GM23338 (cell line): ENCODE measurements at regions not wholly inside any gene's neighbourhood (a gene's known extent, or its start where the extent isn't known, plus 50 kb on each side); places are given as distances from the start of the nearest gene placed in this dataset.

Experiments
- ATAC-seq: fragments of 200-7000 bp; cut with Tn5 transposase; 3 replicates; pipeline ENCODE4 v1.9.1; 2020
- DNase-seq: peaks from one replicate; pipeline ENCODE4 v3.0.0-alpha.2; 2015; ENCODE audit warnings: low spot score
- H2AFZ ChIP-seq: fragments of 200-600 bp; sonication (generic); 2 replicates; pipeline ENCODE4 v1.8.0; 2016; ENCODE audit warnings: antibody characterized with exemption, mild to moderate bottlenecking, moderate library complexity
- H3F3A ChIP-seq: fragments of 200-600 bp; sonication (generic); replicated peaks from 2 replicates; pipeline ENCODE4 v1.8.0; 2017; ENCODE audit warnings: antibody characterized with exemption, mixed run types, low read depth
- H3K27ac ChIP-seq: fragments of 200-600 bp; sonication (generic); 2 replicates; pipeline ENCODE4 v1.6.1; 2016; ENCODE audit warnings: low read depth
- H3K27me3 ChIP-seq: fragments of 200-600 bp; sonication (generic); 2 replicates; pipeline ENCODE4 v1.8.0; 2016; ENCODE audit warnings: mild to moderate bottlenecking, mixed run types, moderate library complexity; ENCODE audit not compliant: insufficient read depth
- H3K36me3 ChIP-seq: fragments of 200-600 bp; sonication (generic); 2 replicates; pipeline ENCODE4 v1.8.0; 2016; ENCODE audit warnings: mild to moderate bottlenecking; ENCODE audit not compliant: insufficient read depth
- H3K4me1 ChIP-seq: fragments of 200-600 bp; sonication (generic); 2 replicates; pipeline ENCODE4 v1.8.0; 2016; ENCODE audit warnings: mild to moderate bottlenecking, moderate library complexity; ENCODE audit not compliant: insufficient read depth
- H3K4me2 ChIP-seq: fragments of 200-600 bp; sonication (generic); 2 replicates; pipeline ENCODE4 v1.7.1; 2017; ENCODE audit warnings: mixed run types
- H3K4me3 ChIP-seq: fragments of 200-600 bp; sonication (generic); 2 replicates; pipeline ENCODE4 v1.6.1; 2016; ENCODE audit warnings: mixed run types
- H3K79me2 ChIP-seq: fragments of 200-600 bp; sonication (generic); replicated peaks from 2 replicates; pipeline ENCODE4 v1.8.0; 2017; ENCODE audit warnings: mild to moderate bottlenecking; ENCODE audit not compliant: insufficient read depth
- H3K9me2 ChIP-seq: fragments of 200-600 bp; sonication (generic); 2 replicates; pipeline ENCODE4 v1.8.0; 2017; ENCODE audit not compliant: insufficient read depth
- H4K20me1 ChIP-seq: fragments of 200-600 bp; sonication (generic); replicated peaks from 2 replicates; pipeline ENCODE4 v1.8.0; 2017; ENCODE audit warnings: mild to moderate bottlenecking; ENCODE audit not compliant: insufficient read depth
- H3K27ac Mint-ChIP-seq: 2 replicates; pipeline ENCODE4 v1.8.0; 2020; ENCODE audit warnings: inconsistent platforms, mild to moderate bottlenecking, moderate library complexity, mixed read lengths
- H3K27me3 Mint-ChIP-seq: 3 replicates; pipeline ENCODE4 v1.8.0; 2022; ENCODE audit warnings: low read depth, mild to moderate bottlenecking, moderate library complexity, mixed read lengths, inconsistent platforms; ENCODE audit not compliant: insufficient read depth, poor library complexity
- H3K36me3 Mint-ChIP-seq: 3 replicates; pipeline ENCODE4 v1.8.0; 2021; ENCODE audit warnings: low read depth, mild to moderate bottlenecking, inconsistent platforms, moderate library complexity, mixed read lengths
- H3K4me1 Mint-ChIP-seq: 3 replicates; pipeline ENCODE4 v1.8.0; 2020; ENCODE audit warnings: mild to moderate bottlenecking, inconsistent platforms, mixed read lengths
- H3K4me3 Mint-ChIP-seq: 3 replicates; pipeline ENCODE4 v1.8.0; 2021; ENCODE audit warnings: moderate library complexity, mild to moderate bottlenecking, inconsistent platforms, mixed read lengths
- H3K9me3 Mint-ChIP-seq: 3 replicates; pipeline ENCODE4 v1.8.0; 2020; ENCODE audit warnings: moderate library complexity, mild to moderate bottlenecking, inconsistent platforms, mixed read lengths
- CTCF ChIP-seq, 2 experiments: fragments of 200-600 bp in 1 of 2; sonication (generic) in 1 of 2; conservative IDR thresholded peaks; 2 replicates each; pipeline versions ENCODE4 v1.5.1 to v1.6.1; 2016 to 2017; ENCODE audit warnings: antibody characterized with exemption in 2 of 2, low read depth in 2 of 2, mild to moderate bottlenecking in 2 of 2, moderate library complexity in 1 of 2
- EZH2 ChIP-seq: fragments of 200-600 bp; sonication (generic); IDR thresholded peaks from one replicate; pipeline ENCODE4 v1.8.0; 2017; ENCODE audit warnings: antibody characterized with exemption, mild to moderate bottlenecking, low read depth; ENCODE audit not compliant: unreplicated experiment
- EZH2phosphoT487 ChIP-seq: fragments of 200-600 bp; sonication (generic); IDR thresholded peaks from one replicate; pipeline ENCODE4 v1.8.1; 2018; ENCODE audit warnings: antibody characterized with exemption; ENCODE audit not compliant: unreplicated experiment
- JUNB ChIP-seq: IDR thresholded peaks from one replicate; pipeline ENCODE4 v1.6.1; 2016; ENCODE audit warnings: antibody characterized with exemption; ENCODE audit not compliant: unreplicated experiment
- STAT1 ChIP-seq: IDR thresholded peaks from one replicate; pipeline ENCODE4 v1.6.1; 2016; ENCODE audit warnings: antibody characterized with exemption; ENCODE audit not compliant: unreplicated experiment
- ZNF114 ChIP-seq: fragments of 250-450 bp; sonication (Bioruptor Pico); IDR thresholded peaks from 2 replicates; pipeline ENCODE4 v1.5.0; 2020; ENCODE audit warnings: mild to moderate bottlenecking, moderate library complexity
- ZNF462 ChIP-seq: fragments of 250-450 bp; sonication (Bioruptor Pico); IDR thresholded peaks from 2 replicates; pipeline ENCODE4 v1.5.0; 2020; ENCODE audit warnings: mild to moderate bottlenecking, moderate library complexity

GRCh38 chr14:97058074-97058467 lies 260.9 kb downstream of the VRK1 start:
- H3K4me1 ChIP-seq = peaks cover 8% of the 10 kb centered on the region; the same call in 1 of the 2 replicates
- Mint-ChIP-seq H3K27me3 (peaks cover 4% of the 10 kb centered on the region), H3K4me3 (no peak overlapping the region), H3K27ac (no peak overlapping the region), H3K4me1 (peaks cover 8% of the 10 kb centered on the region), H3K9me3 (no peaks in the 10 kb centered on the region), H3K36me3 (no peaks in the 10 kb centered on the region)
- ATAC-seq = no peak
- DNase-seq = no peak
- no peaks in the 10 kb centered on the region for H3K36me3 ChIP-seq
- no peaks in the 10 kb centered on the region for H3K27me3 ChIP-seq
- no peak for TF ChIP-seq ZNF462 (CRISPR knock-in tag)
- TF ChIP-seq STAT1 = no peak
- no peak for TF ChIP-seq ZNF114 (CRISPR knock-in tag)
- no peak for TF ChIP-seq EZH2phosphoT487
- no peak for TF ChIP-seq CTCF (conservative IDR thresholded peaks at IDR 0.05; ENCODE audit: low read depth in 2 of 2)
- no peak overlapping the region for H3K4me3 ChIP-seq
- H3K4me2 ChIP-seq = no peak overlapping the region
- no peaks in the 10 kb centered on the region for H3F3A ChIP-seq
- H2AFZ ChIP-seq = no peak overlapping the region
- H4K20me1 ChIP-seq = no peaks in the 10 kb centered on the region
- no peaks in the 10 kb centered on the region for H3K79me2 ChIP-seq
- H3K27ac ChIP-seq = no peak overlapping the region
- no peaks in the 10 kb centered on the region for H3K9me2 ChIP-seq

- no peak overlapping the region for H3K4me3 Mint-ChIP-seq
- H3K36me3 Mint-ChIP-seq = no peaks in the 10 kb centered on the region
- no peak for ATAC-seq
- H3K27ac Mint-ChIP-seq = no peak overlapping the region
- H3K4me1 Mint-ChIP-seq = peaks cover 8% of the 10 kb centered on the region
- DNase-seq = no peak
- Histone ChIP-seq H3K4me3 (no peak overlapping the region), H2AFZ (no peak overlapping the region), H3K27ac (no peak overlapping the region), H3F3A (no peaks in the 10 kb centered on the region), H3K4me1 (peaks cover 8% of the 10 kb centered on the region; the same call in 1 of the 2 replicates), H3K36me3 (no peaks in the 10 kb centered on the region), H4K20me1 (no peaks in the 10 kb centered on the region), H3K79me2 (no peaks in the 10 kb centered on the region), H3K27me3 (no peaks in the 10 kb centered on the region), H3K4me2 (no peak overlapping the region), H3K9me2 (no peaks in the 10 kb centered on the region)
- H3K9me3 Mint-ChIP-seq = no peaks in the 10 kb centered on the region
- TF ChIP-seq JUNB (no peak), EZH2 (no peak)
- peaks cover 4% of the 10 kb centered on the region for H3K27me3 Mint-ChIP-seq
Observed at GRCh38 chr14:97058589-97058988, 261.4 kb downstream of the VRK1 start.
